Skeletal muscle satellite cell (primary cell): ENCODE measurements at regions not wholly inside any gene's neighbourhood (a gene's known extent, or its start where the extent isn't known, plus 50 kb on each side); places are given as distances from the start of the nearest gene placed in this dataset.
"Not testable (repeated sequence)": the region's sequence is repeated elsewhere in the genome, so short reads cannot be mapped to it uniquely, and the experiment has no call there.

ENCODE experiments used
- H3K27me3 ChIP-seq: 2 replicates; pipeline ENCODE4 v1.7.0; 2013; ENCODE audit warnings: low read length; ENCODE audit not compliant: control insufficient read depth, insufficient read depth
- H3K36me3 ChIP-seq: 2 replicates; pipeline ENCODE4 v1.7.0; 2013; ENCODE audit warnings: mild to moderate bottlenecking, control low read depth, low read length; ENCODE audit not compliant: insufficient read depth
- H3K4me1 ChIP-seq: 2 replicates; pipeline ENCODE4 v1.7.0; 2013; ENCODE audit warnings: low read length; ENCODE audit not compliant: control insufficient read depth, insufficient read depth
- H3K4me2 ChIP-seq: 2 replicates; pipeline ENCODE4 v1.7.0; 2013; ENCODE audit warnings: mild to moderate bottlenecking, low read length
- H3K4me3 ChIP-seq: 2 replicates; pipeline ENCODE4 v1.7.0; 2013; ENCODE audit warnings: low read length
- H3K9ac ChIP-seq: 2 replicates; pipeline ENCODE4 v1.7.0; 2013; ENCODE audit warnings: mild to moderate bottlenecking, low read depth, low read length, moderate library complexity
- H3K9me3 ChIP-seq: replicated peaks from 2 replicates; pipeline ENCODE4 v1.7.0; 2013; ENCODE audit warnings: mild to moderate bottlenecking, control low read depth, low read length

GRCh38 chr14:45587142-45587541 is 334.1 kb upstream of the MIS18BP1 start:
- no peaks in the 10 kb centered on the region for H3K27me3 ChIP-seq
- H3K4me2 ChIP-seq, result no peak overlapping the region
- peaks cover 16% of the 10 kb centered on the region for H3K9me3 ChIP-seq
- H3K9ac ChIP-seq, result no peak overlapping the region
- no peaks in the 10 kb centered on the region for H3K4me1 ChIP-seq
- H3K36me3 ChIP-seq, result no peaks in the 10 kb centered on the region
- H3K4me3 ChIP-seq, result no peak overlapping the region

- no peak overlapping the region for H3K4me3 ChIP-seq
- no peaks in the 10 kb centered on the region for H3K9me3 ChIP-seq
- H3K4me1 ChIP-seq, result no peaks in the 10 kb centered on the region
- H3K36me3 ChIP-seq, result no peaks in the 10 kb centered on the region
- no peak overlapping the region for H3K9ac ChIP-seq
- H3K4me2 ChIP-seq, result no peak overlapping the region
- no peaks in the 10 kb centered on the region for H3K27me3 ChIP-seq
Measured at GRCh38 chr14:45559626-45560025, 306.6 kb upstream of the MIS18BP1 start.

- peaks cover 4% of the 10 kb centered on the region for H3K9me3 ChIP-seq
- no peaks in the 10 kb centered on the region for H3K4me1 ChIP-seq
- H3K36me3 ChIP-seq, result no peaks in the 10 kb centered on the region
- no peak overlapping the region for H3K9ac ChIP-seq
- no peak overlapping the region for H3K4me2 ChIP-seq
- H3K4me3 ChIP-seq, result no peak overlapping the region
- no peaks in the 10 kb centered on the region for H3K27me3 ChIP-seq
Measured at GRCh38 chr14:45558183-45558582, 305.2 kb upstream of the MIS18BP1 start.

GRCh38 chr14:45553981-45554380 is 301.0 kb upstream of the MIS18BP1 start:
- H3K27me3 ChIP-seq, result no peaks in the 10 kb centered on the region
- H3K9ac ChIP-seq, result no peak overlapping the region
- peaks cover 11% of the 10 kb centered on the region for H3K9me3 ChIP-seq
- no peak overlapping the region for H3K4me2 ChIP-seq
- no peak overlapping the region for H3K4me3 ChIP-seq
- no peaks in the 10 kb centered on the region for H3K36me3 ChIP-seq
- H3K4me1 ChIP-seq, result no peaks in the 10 kb centered on the region

- not testable (repeated sequence) for H3K4me1 ChIP-seq, H3K4me2 ChIP-seq, H3K4me3 ChIP-seq, H3K9ac ChIP-seq, H3K36me3 ChIP-seq, H3K27me3 ChIP-seq
- H3K9me3 ChIP-seq, result peaks cover 11% of the 10 kb centered on the region
Measured at GRCh38 chr14:45551240-45551820, 298.3 kb upstream of the MIS18BP1 start.

GRCh38 chr14:45531022-45531421 is 278.0 kb upstream of the MIS18BP1 start:
- no peak overlapping the region for H3K9ac ChIP-seq
- peaks cover 5% of the 10 kb centered on the region for H3K9me3 ChIP-seq
- no peaks in the 10 kb centered on the region for H3K4me1 ChIP-seq
- no peak overlapping the region for H3K4me3 ChIP-seq
- H3K27me3 ChIP-seq, result no peaks in the 10 kb centered on the region
- no peaks in the 10 kb centered on the region for H3K36me3 ChIP-seq
- no peak overlapping the region for H3K4me2 ChIP-seq

GRCh38 chr14:45526715-45527549 is 273.9 kb upstream of the MIS18BP1 start:
- Histone ChIP-seq H3K27me3 (no peaks in the 10 kb centered on the region), H3K4me3 (no peak overlapping the region), H3K9ac (no peak overlapping the region), H3K9me3 (no peaks in the 10 kb centered on the region), H3K4me2 (no peak overlapping the region), H3K36me3 (no peaks in the 10 kb centered on the region), H3K4me1 (no peaks in the 10 kb centered on the region)

- H3K36me3 ChIP-seq, result no peaks in the 10 kb centered on the region
- no peak overlapping the region for H3K4me2 ChIP-seq
- H3K9me3 ChIP-seq, result no peaks in the 10 kb centered on the region
- H3K4me3 ChIP-seq, result no peak overlapping the region
- no peak overlapping the region for H3K9ac ChIP-seq
- H3K4me1 ChIP-seq, result no peaks in the 10 kb centered on the region
- H3K27me3 ChIP-seq, result no peaks in the 10 kb centered on the region
Measured at GRCh38 chr14:45519766-45520165, 266.8 kb upstream of the MIS18BP1 start.

- Histone ChIP-seq H3K36me3 (no peaks in the 10 kb centered on the region), H3K27me3 (no peaks in the 10 kb centered on the region), H3K9me3 (peaks cover 8% of the 10 kb centered on the region), H3K9ac (no peak overlapping the region), H3K4me1 (no peaks in the 10 kb centered on the region), H3K4me3 (no peak overlapping the region), H3K4me2 (no peak overlapping the region)
Measured at GRCh38 chr14:45492876-45493275, 239.9 kb upstream of the MIS18BP1 start.

- Histone ChIP-seq H3K27me3 (no peaks in the 10 kb centered on the region), H3K4me3 (no peak overlapping the region), H3K4me2 (no peak overlapping the region), H3K9me3 (peaks cover 8% of the 10 kb centered on the region), H3K36me3 (no peaks in the 10 kb centered on the region), H3K4me1 (no peaks in the 10 kb centered on the region), H3K9ac (no peak overlapping the region)
Measured at GRCh38 chr14:45491914-45492313, 238.9 kb upstream of the MIS18BP1 start.

GRCh38 chr14:45486599-45486998 is 233.6 kb upstream of the MIS18BP1 start:
- H3K4me3 ChIP-seq, result no peak overlapping the region
- H3K36me3 ChIP-seq, result no peaks in the 10 kb centered on the region
- H3K9ac ChIP-seq, result no peak overlapping the region
- H3K9me3 ChIP-seq, result no peaks in the 10 kb centered on the region
- no peaks in the 10 kb centered on the region for H3K27me3 ChIP-seq
- H3K4me1 ChIP-seq, result no peaks in the 10 kb centered on the region
- H3K4me2 ChIP-seq, result no peak overlapping the region

GRCh38 chr14:45467023-45467422 is 214.0 kb upstream of the MIS18BP1 start:
- Histone ChIP-seq H3K4me1 (no peaks in the 10 kb centered on the region), H3K4me2 (no peak overlapping the region), H3K9me3 (peaks cover 3% of the 10 kb centered on the region)

More at GRCh38 chr14:45467023-45467422, 214.0 kb upstream of the MIS18BP1 start:
- H3K27me3 ChIP-seq, result no peaks in the 10 kb centered on the region
- no peak overlapping the region for H3K4me3 ChIP-seq
- no peak overlapping the region for H3K9ac ChIP-seq
- H3K36me3 ChIP-seq, result no peaks in the 10 kb centered on the region
